HEK293 (cell line): ENCODE measurements at regions not wholly inside any gene's neighbourhood (a gene's known extent, or its start where the extent isn't known, plus 50 kb on each side); places are given as distances from the start of the nearest gene placed in this dataset.

Source experiments
- PRDM6 ChIP-seq: fragments of 450-650 bp; formaldehyde crosslinking; IDR thresholded peaks from 2 replicates; pipeline ENCODE4 v1.5.1; 2017; ENCODE audit warnings: missing biosample characterization, missing genetic modification characterization
- SP2 ChIP-seq: fragments of 450-650 bp; formaldehyde crosslinking; IDR thresholded peaks from 2 replicates; pipeline ENCODE4 v1.5.1; 2016; ENCODE audit warnings: missing biosample characterization, missing genetic modification characterization
- ZBTB1 ChIP-seq: fragments of 450-650 bp; formaldehyde crosslinking; IDR thresholded peaks from 2 replicates; pipeline ENCODE4 v1.5.1; 2016; ENCODE audit warnings: missing biosample characterization, missing genetic modification characterization
- ZFP41 ChIP-seq: fragments of 450-650 bp; formaldehyde crosslinking; IDR thresholded peaks from 2 replicates; pipeline ENCODE4 v1.5.1; 2016; ENCODE audit warnings: missing biosample characterization, missing genetic modification characterization, borderline replicate concordance
- ZFP69B ChIP-seq: fragments of 450-650 bp; formaldehyde crosslinking; IDR thresholded peaks from 2 replicates; pipeline ENCODE4 v1.5.1; 2016; ENCODE audit warnings: missing biosample characterization, missing genetic modification characterization
- ZIC2 ChIP-seq: fragments of 450-650 bp; formaldehyde crosslinking; IDR thresholded peaks from 2 replicates; pipeline ENCODE4 v1.5.1; 2016; ENCODE audit warnings: missing biosample characterization, missing genetic modification characterization
- ZNF335 ChIP-seq: fragments of 450-650 bp; formaldehyde crosslinking; conservative IDR thresholded peaks from 2 replicates; pipeline ENCODE4 v1.5.1; 2016; ENCODE audit warnings: missing biosample characterization, missing genetic modification characterization
- ZNF391 ChIP-seq: fragments of 450-650 bp; formaldehyde crosslinking; IDR thresholded peaks from 2 replicates; pipeline ENCODE4 v1.5.1; 2016; ENCODE audit warnings: low read depth, missing biosample characterization, missing genetic modification characterization, borderline replicate concordance
- ZNF658 ChIP-seq: fragments of 450-650 bp; formaldehyde crosslinking; IDR thresholded peaks from 2 replicates; pipeline ENCODE4; 2016; ENCODE audit warnings: missing biosample characterization, missing genetic modification characterization
- ZNF692 ChIP-seq: fragments of 450-650 bp; formaldehyde crosslinking; IDR thresholded peaks from 2 replicates; pipeline ENCODE4 v1.5.1; 2016; ENCODE audit warnings: missing biosample characterization, missing genetic modification characterization
- TF ChIP-seq, protein P1 (sequence below): fragments of 450-650 bp; formaldehyde crosslinking; IDR thresholded peaks from 2 replicates; pipeline ENCODE4 v1.5.1; 2016; ENCODE audit warnings: missing biosample characterization, missing genetic modification characterization

DNA sequence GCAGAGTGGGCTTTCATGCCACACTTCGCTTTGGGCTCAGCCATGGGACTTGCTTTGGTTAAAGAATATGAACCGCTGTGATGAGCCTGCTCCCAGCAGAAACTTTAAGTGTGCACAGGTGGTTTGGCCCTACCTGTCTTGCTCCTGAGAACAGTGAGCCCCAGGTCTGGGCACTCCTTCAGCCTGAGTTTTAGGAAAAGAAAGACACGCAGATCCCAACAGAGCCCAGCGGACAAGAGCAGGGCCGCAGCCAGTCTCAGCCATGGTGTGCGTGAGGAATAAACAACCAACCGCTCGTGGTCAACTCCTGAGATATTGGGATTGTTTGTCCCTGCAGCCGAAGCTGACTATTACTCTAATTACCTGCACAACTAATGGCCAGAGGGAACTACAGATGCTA, 217.1 kb upstream of the C1orf174 start:
- no peak for TF ChIP-seq ZBTB1 (tag by site-specific recombination)
- TF ChIP-seq, protein P1, sequence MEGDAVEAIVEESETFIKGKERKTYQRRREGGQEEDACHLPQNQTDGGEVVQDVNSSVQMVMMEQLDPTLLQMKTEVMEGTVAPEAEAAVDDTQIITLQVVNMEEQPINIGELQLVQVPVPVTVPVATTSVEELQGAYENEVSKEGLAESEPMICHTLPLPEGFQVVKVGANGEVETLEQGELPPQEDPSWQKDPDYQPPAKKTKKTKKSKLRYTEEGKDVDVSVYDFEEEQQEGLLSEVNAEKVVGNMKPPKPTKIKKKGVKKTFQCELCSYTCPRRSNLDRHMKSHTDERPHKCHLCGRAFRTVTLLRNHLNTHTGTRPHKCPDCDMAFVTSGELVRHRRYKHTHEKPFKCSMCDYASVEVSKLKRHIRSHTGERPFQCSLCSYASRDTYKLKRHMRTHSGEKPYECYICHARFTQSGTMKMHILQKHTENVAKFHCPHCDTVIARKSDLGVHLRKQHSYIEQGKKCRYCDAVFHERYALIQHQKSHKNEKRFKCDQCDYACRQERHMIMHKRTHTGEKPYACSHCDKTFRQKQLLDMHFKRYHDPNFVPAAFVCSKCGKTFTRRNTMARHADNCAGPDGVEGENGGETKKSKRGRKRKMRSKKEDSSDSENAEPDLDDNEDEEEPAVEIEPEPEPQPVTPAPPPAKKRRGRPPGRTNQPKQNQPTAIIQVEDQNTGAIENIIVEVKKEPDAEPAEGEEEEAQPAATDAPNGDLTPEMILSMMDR = no peak
- no peak for TF ChIP-seq ZNF658 (tag by site-specific recombination)
- TF ChIP-seq ZIC2 (tag by site-specific recombination) = no peak
- no peak for TF ChIP-seq SP2
- no peak for TF ChIP-seq ZNF391 (tag by site-specific recombination)
- no peak for TF ChIP-seq ZNF692 (tag by site-specific recombination)
- no peak for TF ChIP-seq ZNF335
- no peak for TF ChIP-seq ZFP41 (tag by site-specific recombination)
- no peak for TF ChIP-seq PRDM6 (tag by site-specific recombination)
- TF ChIP-seq ZFP69B (tag by site-specific recombination) = no peak
